Peyer's patch (tissue), 4 donors: ENCODE measurements at regions not wholly inside any gene's neighbourhood (a gene's known extent, or its start where the extent isn't known, plus 50 kb on each side); places are given as distances from the start of the nearest gene placed in this dataset.
"Not testable (repeated sequence)": the region's sequence is repeated elsewhere in the genome, so short reads cannot be mapped to it uniquely, and the experiment has no call there.

ENCODE experiments used
- DNase-seq, 3 donors: peaks; one replicate each; pipeline ENCODE4 v3.0.0-alpha.2; 2017 to 2019
- H3K27ac ChIP-seq, 4 donors: fragments of 200-600 bp; sonication (generic); one replicate each; pipeline ENCODE4 v1.5.1; 2016 to 2019
- H3K27me3 ChIP-seq, 2 donors: fragments of 200-600 bp; sonication (generic); one replicate each; pipeline ENCODE4 v1.5.1; 2019
- H3K36me3 ChIP-seq, 3 donors: fragments of 200-600 bp; sonication (generic); one replicate each; pipeline ENCODE4 v1.5.1; 2016 to 2019
- H3K4me1 ChIP-seq, 4 donors: fragments of 200-600 bp; sonication (generic); one replicate each; pipeline ENCODE4 v1.5.1; 2016 to 2019
- H3K4me3 ChIP-seq, 4 donors: fragments of 200-600 bp; sonication (generic); 1 replicate in 3 of 4; 2 replicates in 1 of 4; pipeline ENCODE4 v1.5.1; 2016 to 2019; ENCODE audit warnings: mild to moderate bottlenecking in 1 of 4
- H3K9me3 ChIP-seq, 4 donors: fragments of 200-600 bp; sonication (generic); one replicate each; pipeline ENCODE4 v1.5.1; 2016 to 2019; ENCODE audit warnings: mild to moderate bottlenecking in 1 of 4
- CTCF ChIP-seq, 6 experiments: fragments of 450-650 bp in 4 of 6; fragments of 200-600 bp in 2 of 6; sonication (generic) in 1 of 6; IDR thresholded peaks; one replicate each; pipeline ENCODE4 v1.5.1; 2017 to 2019; ENCODE audit warnings: antibody characterized with exemption in 6 of 6, mild to moderate bottlenecking in 3 of 6, moderate library complexity in 1 of 6
- POLR2A ChIP-seq, 2 donors: fragments of 450-650 bp; IDR thresholded peaks; one replicate each; pipeline ENCODE4 v1.5.1; 2017; ENCODE audit warnings: antibody characterized with exemption in 2 of 2, mild to moderate bottlenecking in 2 of 2, moderate library complexity in 2 of 2

- DNase-seq: no peak
- Histone ChIP-seq H3K9me3 (no peaks in the 10 kb centered on the region), H3K4me3 (no peak overlapping the region), H3K27ac (no peak overlapping the region), H3K27me3 (no peaks in the 10 kb centered on the region), H3K4me1 (no peaks in the 10 kb centered on the region), H3K36me3 (no peaks in the 10 kb centered on the region)
- no peak for TF ChIP-seq POLR2A (IDR thresholded peaks at IDR 0.05)
- no peak for TF ChIP-seq CTCF (IDR thresholded peaks at IDR 0.05)
Measured at GRCh38 chr10:105742923-105743322, 1101.8 kb downstream of the SORCS3 start.

GRCh38 chr10:105742184-105742583 is 1101.1 kb downstream of the SORCS3 start:
- peak in 2 of 6 experiments; percentile 16 to 22 for TF ChIP-seq CTCF (IDR thresholded peaks at IDR 0.05)
- no peak for TF ChIP-seq POLR2A (IDR thresholded peaks at IDR 0.05)
- no peaks in the 10 kb centered on the region for H3K36me3 ChIP-seq
- H3K27ac ChIP-seq: no peak overlapping the region
- no peaks in the 10 kb centered on the region for H3K4me1 ChIP-seq
- no peaks in the 10 kb centered on the region for H3K27me3 ChIP-seq
- no peak overlapping the region for H3K4me3 ChIP-seq
- no peaks in the 10 kb centered on the region for H3K9me3 ChIP-seq
- peak in 1 of 3 donors; percentile 79 for DNase-seq

GRCh38 chr10:105734479-105734878 is 1093.4 kb downstream of the SORCS3 start:
- Histone ChIP-seq H3K27me3 (no peaks in the 10 kb centered on the region), H3K27ac (no peak overlapping the region), H3K36me3 (no peaks in the 10 kb centered on the region), H3K4me3 (no peak overlapping the region), H3K4me1 (no peaks in the 10 kb centered on the region), H3K9me3 (no peaks in the 10 kb centered on the region)
- TF ChIP-seq CTCF (IDR thresholded peaks at IDR 0.05) (no peak), POLR2A (IDR thresholded peaks at IDR 0.05) (no peak)
- DNase-seq: no peak

- DNase-seq: no peak
- Histone ChIP-seq H3K27ac (no peak overlapping the region), H3K4me3 (no peak overlapping the region)
Measured at GRCh38 chr10:105733924-105734323, 1092.8 kb downstream of the SORCS3 start.

GRCh38 chr10:105729428-105729827 is 1088.3 kb downstream of the SORCS3 start:
- Histone ChIP-seq H3K4me3 (no peak overlapping the region), H3K27ac (no peak overlapping the region), H3K9me3 (no peaks in the 10 kb centered on the region), H3K4me1 (no peaks in the 10 kb centered on the region), H3K27me3 (no peaks in the 10 kb centered on the region), H3K36me3 (no peaks in the 10 kb centered on the region)
- no peak for TF ChIP-seq POLR2A (IDR thresholded peaks at IDR 0.05)
- no peak for TF ChIP-seq CTCF (IDR thresholded peaks at IDR 0.05)
- DNase-seq: no peak

More at GRCh38 chr10:105733924-105734323, 1092.8 kb downstream of the SORCS3 start:
- TF ChIP-seq CTCF (IDR thresholded peaks at IDR 0.05) (no peak), POLR2A (IDR thresholded peaks at IDR 0.05) (no peak)
- no peaks in the 10 kb centered on the region for H3K9me3 ChIP-seq
- no peaks in the 10 kb centered on the region for H3K27me3 ChIP-seq
- H3K4me1 ChIP-seq: no peaks in the 10 kb centered on the region
- H3K36me3 ChIP-seq: no peaks in the 10 kb centered on the region

GRCh38 chr10:105727586-105727985 is 1086.5 kb downstream of the SORCS3 start:
- not testable (repeated sequence) for H3K36me3 ChIP-seq, H3K27me3 ChIP-seq, DNase-seq

More at GRCh38 chr10:105727586-105727985, 1086.5 kb downstream of the SORCS3 start:
- H3K4me1 ChIP-seq, H3K9me3 ChIP-seq, H3K4me3 ChIP-seq, H3K27ac ChIP-seq: not testable (repeated sequence)
